ENCODE measurements at regions not wholly inside any gene's neighbourhood (a gene's known extent, or its start where the extent isn't known, plus 50 kb on each side); places are given as distances from the start of the nearest gene placed in this dataset.
A peak's percentile ranks its signal among the peaks of the same experiment; 100 is the strongest.

- TF ChIP-seq, protein P1, sequence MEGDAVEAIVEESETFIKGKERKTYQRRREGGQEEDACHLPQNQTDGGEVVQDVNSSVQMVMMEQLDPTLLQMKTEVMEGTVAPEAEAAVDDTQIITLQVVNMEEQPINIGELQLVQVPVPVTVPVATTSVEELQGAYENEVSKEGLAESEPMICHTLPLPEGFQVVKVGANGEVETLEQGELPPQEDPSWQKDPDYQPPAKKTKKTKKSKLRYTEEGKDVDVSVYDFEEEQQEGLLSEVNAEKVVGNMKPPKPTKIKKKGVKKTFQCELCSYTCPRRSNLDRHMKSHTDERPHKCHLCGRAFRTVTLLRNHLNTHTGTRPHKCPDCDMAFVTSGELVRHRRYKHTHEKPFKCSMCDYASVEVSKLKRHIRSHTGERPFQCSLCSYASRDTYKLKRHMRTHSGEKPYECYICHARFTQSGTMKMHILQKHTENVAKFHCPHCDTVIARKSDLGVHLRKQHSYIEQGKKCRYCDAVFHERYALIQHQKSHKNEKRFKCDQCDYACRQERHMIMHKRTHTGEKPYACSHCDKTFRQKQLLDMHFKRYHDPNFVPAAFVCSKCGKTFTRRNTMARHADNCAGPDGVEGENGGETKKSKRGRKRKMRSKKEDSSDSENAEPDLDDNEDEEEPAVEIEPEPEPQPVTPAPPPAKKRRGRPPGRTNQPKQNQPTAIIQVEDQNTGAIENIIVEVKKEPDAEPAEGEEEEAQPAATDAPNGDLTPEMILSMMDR (IDR thresholded peaks at IDR 0.05; ENCODE audit: borderline replicate concordance, control extremely low read depth, extremely low read depth, insufficient read depth, missing control alignments), result no peak
- no peak for DNase-seq (ENCODE audit: low spot score)
- in situ Hi-C loops (cut with MboI; ENCODE audit: low sequenced_read_pairs, unreplicated experiment), result no loop called here
Measured at GRCh38 chr6:15968519-15968918, 160.4 kb upstream of the MYLIP start.

DNA sequence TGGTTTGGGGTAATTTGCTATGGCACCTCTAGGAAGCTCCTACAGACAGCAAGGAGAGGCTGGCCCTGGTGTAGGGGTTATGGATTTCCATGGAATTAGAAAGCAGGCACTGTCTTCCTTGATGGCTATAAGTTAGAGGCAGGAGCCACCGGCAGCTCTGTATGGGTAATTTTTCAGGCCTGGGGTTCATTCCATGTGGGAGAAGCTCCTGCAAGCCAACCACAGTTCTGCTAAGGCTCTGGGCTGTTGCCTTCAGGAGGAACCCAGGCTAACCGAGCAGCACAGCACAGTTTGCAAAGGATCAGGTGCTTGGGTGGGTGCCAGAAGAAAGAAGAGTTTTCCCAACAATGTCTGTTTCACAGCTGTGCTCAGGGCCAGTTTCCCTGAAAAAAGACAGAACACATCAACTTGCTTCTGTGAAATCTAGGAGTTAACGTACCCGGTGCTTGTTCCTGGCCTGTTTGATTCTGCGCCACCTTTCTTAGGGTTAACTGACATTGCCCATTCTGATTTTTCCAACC lies 162.8 kb upstream of the MYLIP start:
- DNase-seq (ENCODE audit: low spot score), result no peak
- TF ChIP-seq, protein P1 (IDR thresholded peaks at IDR 0.05; ENCODE audit: borderline replicate concordance, control extremely low read depth, extremely low read depth, insufficient read depth, missing control alignments), result no peak
- in situ Hi-C loops (cut with MboI; ENCODE audit: low sequenced_read_pairs, unreplicated experiment), result no loop called here

DNA sequence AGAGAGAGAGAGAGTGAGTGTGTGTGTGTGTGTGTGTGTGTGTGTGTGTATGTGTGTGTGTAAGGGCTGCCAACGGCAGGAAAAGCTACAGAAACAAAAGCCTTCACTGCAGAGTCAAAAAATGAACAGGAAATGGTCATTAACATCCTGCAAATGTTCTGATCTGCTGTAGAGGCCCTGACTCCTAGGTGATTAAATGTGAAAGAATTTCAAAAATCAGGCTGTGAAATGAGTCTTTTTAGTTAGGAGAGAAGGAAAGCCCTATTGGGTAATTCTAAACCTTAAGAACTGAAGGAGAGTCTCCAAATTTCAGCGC lies 166.5 kb upstream of the MYLIP start:
- TF ChIP-seq, protein P1 (IDR thresholded peaks at IDR 0.05; ENCODE audit: borderline replicate concordance, control extremely low read depth, extremely low read depth, insufficient read depth, missing control alignments), result no peak
- peak; percentile 31 for DNase-seq (ENCODE audit: low spot score)
- in situ Hi-C loops (cut with MboI; ENCODE audit: low sequenced_read_pairs, unreplicated experiment), result no loop called here

DNA sequence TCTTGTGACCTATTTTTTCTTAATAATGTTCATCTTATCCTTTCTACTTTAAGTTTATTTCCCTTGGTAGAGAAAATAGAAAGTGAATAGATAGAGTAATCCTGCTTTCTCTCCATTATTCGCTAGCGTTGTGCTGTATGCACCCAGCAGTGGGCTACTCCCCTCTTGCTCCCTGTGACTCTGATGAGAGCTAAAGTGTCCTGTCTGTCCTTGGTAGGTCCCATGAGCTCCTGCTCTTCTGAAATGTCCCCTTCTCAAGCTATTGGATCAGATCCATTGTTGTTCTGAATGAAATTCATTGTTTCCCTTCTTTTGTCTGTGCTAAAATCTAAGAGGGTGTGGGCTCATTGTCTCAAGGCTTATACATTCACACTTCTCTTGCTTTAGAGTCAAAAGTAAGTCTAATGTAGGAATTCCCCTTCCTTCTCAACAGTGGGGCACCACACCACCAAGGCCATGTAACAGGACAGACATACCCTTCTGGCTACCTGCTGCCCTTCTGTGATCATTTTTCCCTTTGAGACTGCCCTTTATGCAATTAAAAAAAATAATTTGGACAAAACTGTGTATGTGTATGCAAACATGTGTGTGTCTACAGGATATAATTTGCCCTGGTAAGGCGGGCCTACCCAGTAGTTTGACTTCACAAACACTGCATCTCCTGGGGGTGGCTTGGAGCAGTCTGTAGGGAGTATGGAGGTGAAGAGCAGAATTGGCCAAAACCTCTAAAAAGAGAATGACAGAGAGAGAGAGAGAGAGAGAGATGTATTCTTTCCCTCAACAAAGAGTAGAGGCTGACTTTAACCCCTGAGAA lies 167.0 kb upstream of the MYLIP start:
- in situ Hi-C loops (cut with MboI; ENCODE audit: low sequenced_read_pairs, unreplicated experiment), result no loop called here
- DNase-seq (ENCODE audit: low spot score), result no peak
- TF ChIP-seq, protein P1 (IDR thresholded peaks at IDR 0.05; ENCODE audit: borderline replicate concordance, control extremely low read depth, extremely low read depth, insufficient read depth, missing control alignments), result no peak

- in situ Hi-C loops (cut with MboI; ENCODE audit: low sequenced_read_pairs, unreplicated experiment), result no loop called here
- DNase-seq (ENCODE audit: low spot score), result no peak
- TF ChIP-seq, protein P1 (IDR thresholded peaks at IDR 0.05; ENCODE audit: borderline replicate concordance, control extremely low read depth, extremely low read depth, insufficient read depth, missing control alignments), result no peak
Measured at GRCh38 chr6:15960740-15961634, 167.9 kb upstream of the MYLIP start.

DNA sequence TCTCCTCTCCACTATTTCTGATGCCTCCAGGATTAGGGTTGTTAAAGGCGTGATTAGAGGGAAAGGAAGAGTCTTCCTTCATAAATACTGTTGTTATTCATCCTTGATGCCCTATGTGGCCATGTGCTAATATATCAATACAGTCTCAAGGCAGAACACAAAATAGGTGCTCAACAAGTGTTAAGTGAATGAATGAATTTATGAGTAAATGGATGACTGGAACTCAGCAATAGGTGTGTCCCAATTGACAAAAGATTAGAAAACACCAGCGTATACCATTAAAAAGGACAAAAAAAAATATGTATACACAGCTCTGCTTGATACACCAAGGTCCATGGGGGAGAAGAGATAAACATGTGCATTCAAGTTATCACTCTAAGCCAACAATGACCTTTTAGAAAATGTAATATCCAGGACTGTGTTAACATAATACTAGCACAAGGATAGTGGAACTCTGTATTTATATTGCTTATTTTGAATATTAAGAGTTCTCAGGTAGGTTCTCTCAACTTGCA lies 171.2 kb upstream of the MYLIP start:
- no peak for DNase-seq (ENCODE audit: low spot score)
- in situ Hi-C loops (cut with MboI; ENCODE audit: low sequenced_read_pairs, unreplicated experiment), result no loop called here
- TF ChIP-seq, protein P1 (IDR thresholded peaks at IDR 0.05; ENCODE audit: borderline replicate concordance, control extremely low read depth, extremely low read depth, insufficient read depth, missing control alignments), result no peak

All from GM13976 (cell line).